ENCODE measurements at regions not wholly inside any gene's neighbourhood (a gene's known extent, or its start where the extent isn't known, plus 50 kb on each side); places are given as distances from the start of the nearest gene placed in this dataset.
"Not testable (repeated sequence)": the region's sequence is repeated elsewhere in the genome, so short reads cannot be mapped to it uniquely, and the experiment has no call there.

DNA sequence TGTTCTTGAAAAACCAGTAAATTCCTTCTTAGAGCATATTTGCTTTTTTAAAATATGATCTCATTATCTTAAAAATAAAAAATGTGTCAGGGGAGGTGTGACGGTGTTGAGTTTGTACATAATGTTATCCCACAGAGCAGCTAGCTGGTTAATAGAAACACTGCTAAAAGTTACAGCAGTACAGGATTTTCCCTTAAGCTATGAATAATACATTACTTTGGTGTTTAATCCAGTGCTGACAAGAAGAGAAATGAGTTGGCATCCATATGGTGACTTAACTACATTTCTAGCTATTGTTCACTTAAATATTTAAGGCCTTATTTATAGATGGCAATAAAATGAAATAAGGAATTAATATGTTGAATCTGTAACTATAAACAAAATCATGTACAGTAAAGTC, 883.1 kb downstream of the CDH18 start:
- DNase-seq (ENCODE audit: low read depth, low spot score), result no peak
- H3K4me3 ChIP-seq (ENCODE audit: low read length), result no peak overlapping the region

GRCh38 chr5:19122923-19123322, 865.1 kb downstream of the CDH18 start:
- no peak for DNase-seq (ENCODE audit: low read depth, low spot score)
- no peak overlapping the region for H3K4me3 ChIP-seq (ENCODE audit: low read length)

- no peak for DNase-seq (ENCODE audit: low read depth, low spot score)
- H3K4me3 ChIP-seq (ENCODE audit: low read length), result no peak overlapping the region
These were observed 861.9 kb downstream of the CDH18 start for GRCh38 chr5:19125956-19126713.

- no peak overlapping the region for H3K4me3 ChIP-seq (ENCODE audit: low read length)
- no peak for DNase-seq (ENCODE audit: low read depth, low spot score)
These were observed 847.7 kb downstream of the CDH18 start for GRCh38 chr5:19140276-19140675.

DNA sequence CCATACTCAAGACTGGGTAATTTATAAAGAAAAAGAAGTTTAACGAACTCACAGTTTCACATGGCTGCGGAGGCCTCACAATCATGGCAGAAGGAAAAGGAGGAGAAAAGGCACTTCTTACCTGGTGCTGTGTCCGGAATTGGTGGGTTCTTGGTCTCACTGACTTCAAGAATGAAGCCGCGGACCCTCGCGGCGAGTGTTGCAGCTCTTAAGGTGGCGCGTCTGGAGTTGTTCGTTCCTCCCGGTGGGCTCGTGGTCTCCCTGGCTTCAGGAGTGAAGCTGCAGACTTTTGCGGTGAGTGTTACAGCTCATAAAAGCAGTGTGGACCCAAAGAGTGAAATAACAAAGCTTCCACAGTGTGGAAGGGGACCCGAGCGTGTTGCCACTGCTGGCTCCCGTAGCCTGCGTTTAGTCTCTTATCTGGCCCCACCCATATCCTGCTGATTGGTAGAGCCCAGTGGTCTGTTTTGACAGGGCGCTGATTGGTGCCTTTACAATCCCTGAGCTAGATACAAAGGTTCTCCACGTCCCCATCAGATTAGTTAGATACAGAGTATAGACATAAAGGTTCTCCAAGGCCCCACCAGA, 846.0 kb downstream of the CDH18 start:
- not testable (repeated sequence) for DNase-seq (ENCODE audit: low read depth, low spot score); H3K4me3 ChIP-seq (ENCODE audit: low read length)

DNA sequence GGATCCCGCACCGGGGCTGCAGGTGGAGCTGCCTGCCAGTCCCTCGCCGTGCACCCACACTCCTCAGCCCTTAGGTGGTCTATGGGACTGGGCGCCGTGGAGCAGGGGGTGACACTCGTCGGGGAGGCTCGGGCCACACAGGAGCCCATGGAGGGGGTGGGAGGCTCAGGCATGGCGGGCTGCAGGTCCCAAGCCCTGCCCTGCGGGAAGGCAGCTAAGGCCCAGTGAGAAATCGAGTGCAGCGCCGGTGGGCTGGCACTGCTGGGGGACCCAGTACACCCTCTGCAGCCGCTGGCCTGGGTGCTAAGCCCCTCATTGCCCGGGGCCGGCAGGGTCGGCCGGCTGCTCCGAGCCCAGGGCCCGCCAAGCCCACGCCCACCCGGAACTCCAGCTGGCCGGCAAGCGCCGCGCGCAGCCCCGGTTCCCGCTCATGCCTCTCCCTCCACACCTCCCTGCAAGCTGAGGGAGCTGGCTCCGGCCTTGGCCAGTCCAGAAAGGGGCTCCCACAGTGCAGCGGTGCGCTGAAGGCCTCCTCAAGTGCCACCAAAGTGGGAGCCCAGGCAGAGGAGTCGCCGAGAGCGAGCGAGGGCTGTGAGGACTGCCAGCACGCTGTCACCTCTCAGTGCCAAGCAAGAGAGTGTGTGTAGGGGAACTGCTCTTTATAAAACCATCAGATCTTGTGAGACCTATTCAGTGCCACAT, 845.1 kb downstream of the CDH18 start:
- DNase-seq (ENCODE audit: low read depth, low spot score); H3K4me3 ChIP-seq (ENCODE audit: low read length): not testable (repeated sequence)

DNA sequence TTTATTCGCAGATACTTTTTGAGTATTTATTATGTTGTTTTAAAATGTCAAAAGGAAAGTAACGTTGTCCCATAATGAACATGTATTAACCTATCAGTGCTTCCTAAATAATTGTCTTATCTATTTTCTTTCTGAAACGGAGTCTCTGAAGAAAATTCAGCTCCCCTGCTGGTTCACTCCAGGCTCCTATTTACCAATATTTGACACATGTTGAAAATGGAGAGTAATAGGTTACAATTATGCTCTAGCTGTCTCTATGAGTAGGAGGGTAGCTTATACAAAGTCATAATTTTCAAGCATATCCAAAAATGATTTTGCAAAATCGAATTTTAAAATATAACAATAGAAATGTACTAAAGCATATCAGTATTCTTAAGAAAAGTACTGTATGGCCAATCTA, 844.1 kb downstream of the CDH18 start:
- H3K4me3 ChIP-seq (ENCODE audit: low read length), result no peak overlapping the region
- DNase-seq (ENCODE audit: low read depth, low spot score), result no peak

- DNase-seq (ENCODE audit: low read depth, low spot score), result no peak
- no peak overlapping the region for H3K4me3 ChIP-seq (ENCODE audit: low read length)
These were observed 818.6 kb downstream of the CDH18 start for GRCh38 chr5:19169426-19169825.

- H3K4me3 ChIP-seq (ENCODE audit: low read length), result no peak overlapping the region
- no peak for DNase-seq (ENCODE audit: low read depth, low spot score)
These were observed 815.0 kb downstream of the CDH18 start for GRCh38 chr5:19172926-19173470.

GRCh38 chr5:19175776-19176570, 812.0 kb downstream of the CDH18 start:
- DNase-seq (ENCODE audit: low read depth, low spot score), result no peak
- H3K4me3 ChIP-seq (ENCODE audit: low read length), result no peak overlapping the region

- no peak for DNase-seq (ENCODE audit: low read depth, low spot score)
- no peak overlapping the region for H3K4me3 ChIP-seq (ENCODE audit: low read length)
These were observed 808.4 kb downstream of the CDH18 start for GRCh38 chr5:19179571-19179970.

DNA sequence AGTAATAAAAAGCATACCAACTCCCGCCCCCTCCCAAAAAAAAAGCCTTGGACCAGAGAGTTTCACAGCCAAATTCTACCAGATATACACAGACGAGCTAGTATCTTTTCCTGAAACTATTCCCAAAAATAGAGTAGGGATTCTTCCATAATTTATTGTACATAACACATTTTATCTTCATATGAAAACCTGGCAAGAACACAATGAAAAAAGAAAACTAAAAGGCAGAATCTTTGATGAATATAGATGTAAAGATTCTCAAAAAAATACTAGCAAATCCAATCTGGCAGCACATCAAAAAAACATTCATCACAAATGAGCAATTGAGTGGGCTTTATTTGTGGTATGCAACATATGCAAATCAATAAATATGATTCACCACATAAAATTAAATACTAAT, 798.8 kb downstream of the CDH18 start:
- no peak overlapping the region for H3K4me3 ChIP-seq (ENCODE audit: low read length)
- no peak for DNase-seq (ENCODE audit: low read depth, low spot score)

GRCh38 chr5:19193631-19194030, 794.4 kb downstream of the CDH18 start:
- no peak overlapping the region for H3K4me3 ChIP-seq (ENCODE audit: low read length)
- DNase-seq (ENCODE audit: low read depth, low spot score), result no peak

DNA sequence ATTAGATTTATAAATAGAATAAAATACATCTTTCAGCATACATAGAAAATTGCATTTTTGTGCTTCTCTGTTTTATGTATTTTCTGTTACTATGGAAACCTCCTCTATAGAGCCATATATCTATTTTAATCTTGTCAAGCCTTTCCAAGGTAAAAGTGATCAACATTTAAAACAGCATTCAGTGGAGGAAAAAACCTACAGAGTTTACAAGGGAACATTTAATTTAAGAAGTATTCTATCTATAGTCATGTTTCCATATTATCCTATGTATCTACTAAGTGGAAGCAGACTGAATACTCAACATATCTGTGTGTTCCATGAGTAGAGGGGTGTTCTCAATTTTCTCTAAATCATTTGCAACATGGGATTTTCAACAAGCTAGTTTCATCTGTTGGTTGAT, 791.4 kb downstream of the CDH18 start:
- H3K4me3 ChIP-seq (ENCODE audit: low read length), result no peak overlapping the region
- DNase-seq (ENCODE audit: low read depth, low spot score), result no peak

DNA sequence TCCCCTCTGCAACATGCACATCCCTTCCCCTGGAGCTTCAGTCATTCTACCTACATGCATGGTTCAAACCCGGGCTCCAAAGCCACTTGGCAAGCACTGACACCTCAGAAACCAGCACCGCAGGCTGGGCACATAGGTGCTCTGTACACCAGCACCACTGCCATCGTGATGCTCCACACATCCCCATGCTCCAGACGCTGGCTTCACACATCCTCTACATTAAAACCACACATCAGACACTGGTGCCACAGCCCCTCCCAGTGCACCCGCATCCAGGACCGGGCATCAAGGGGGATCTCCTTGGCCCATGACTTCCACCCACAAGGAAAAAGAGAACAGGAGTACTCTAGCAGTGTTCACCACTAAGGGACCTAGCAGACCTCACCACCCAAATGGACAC, 787.7 kb downstream of the CDH18 start:
- DNase-seq (ENCODE audit: low read depth, low spot score), result no peak
- H3K4me3 ChIP-seq (ENCODE audit: low read length), result no peak overlapping the region

- no peak for DNase-seq (ENCODE audit: low read depth, low spot score)
- no peak overlapping the region for H3K4me3 ChIP-seq (ENCODE audit: low read length)
These were observed 779.6 kb downstream of the CDH18 start for GRCh38 chr5:19208397-19208796.

GRCh38 chr5:19210886-19211285, 777.1 kb downstream of the CDH18 start:
- no peak overlapping the region for H3K4me3 ChIP-seq (ENCODE audit: low read length)
- no peak for DNase-seq (ENCODE audit: low read depth, low spot score)

GRCh38 chr5:19229179-19229835, 758.7 kb downstream of the CDH18 start:
- no peak for DNase-seq (ENCODE audit: low read depth, low spot score)
- no peak overlapping the region for H3K4me3 ChIP-seq (ENCODE audit: low read length)

- no peak for DNase-seq (ENCODE audit: low read depth, low spot score)
- H3K4me3 ChIP-seq (ENCODE audit: low read length), result no peak overlapping the region
These were observed 754.4 kb downstream of the CDH18 start for GRCh38 chr5:19233573-19233972.
